Sigmoid colon (tissue), 3 donors: ENCODE measurements at regions not wholly inside any gene's neighbourhood (a gene's known extent, or its start where the extent isn't known, plus 50 kb on each side); places are given as distances from the start of the nearest gene placed in this dataset.

ENCODE experiments used
- POLR2A ChIP-seq, 2 donors: fragments of 450-650 bp; IDR thresholded peaks; one replicate each; pipeline ENCODE4 v1.6.1; 2016; ENCODE audit warnings: antibody characterized with exemption in 2 of 2, mild to moderate bottlenecking in 2 of 2, moderate library complexity in 2 of 2
- TF ChIP-seq, protein P1 (sequence below), 4 experiments: fragments of 450-650 bp in 3 of 4; fragments of 200-600 bp in 1 of 4; IDR thresholded peaks; one replicate each; pipeline ENCODE4 v1.5.1; 2016 to 2019; ENCODE audit warnings: antibody characterized with exemption in 4 of 4, mild to moderate bottlenecking in 3 of 4, moderate library complexity in 2 of 4

- TF ChIP-seq, protein P1, sequence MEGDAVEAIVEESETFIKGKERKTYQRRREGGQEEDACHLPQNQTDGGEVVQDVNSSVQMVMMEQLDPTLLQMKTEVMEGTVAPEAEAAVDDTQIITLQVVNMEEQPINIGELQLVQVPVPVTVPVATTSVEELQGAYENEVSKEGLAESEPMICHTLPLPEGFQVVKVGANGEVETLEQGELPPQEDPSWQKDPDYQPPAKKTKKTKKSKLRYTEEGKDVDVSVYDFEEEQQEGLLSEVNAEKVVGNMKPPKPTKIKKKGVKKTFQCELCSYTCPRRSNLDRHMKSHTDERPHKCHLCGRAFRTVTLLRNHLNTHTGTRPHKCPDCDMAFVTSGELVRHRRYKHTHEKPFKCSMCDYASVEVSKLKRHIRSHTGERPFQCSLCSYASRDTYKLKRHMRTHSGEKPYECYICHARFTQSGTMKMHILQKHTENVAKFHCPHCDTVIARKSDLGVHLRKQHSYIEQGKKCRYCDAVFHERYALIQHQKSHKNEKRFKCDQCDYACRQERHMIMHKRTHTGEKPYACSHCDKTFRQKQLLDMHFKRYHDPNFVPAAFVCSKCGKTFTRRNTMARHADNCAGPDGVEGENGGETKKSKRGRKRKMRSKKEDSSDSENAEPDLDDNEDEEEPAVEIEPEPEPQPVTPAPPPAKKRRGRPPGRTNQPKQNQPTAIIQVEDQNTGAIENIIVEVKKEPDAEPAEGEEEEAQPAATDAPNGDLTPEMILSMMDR (IDR thresholded peaks at IDR 0.05), result no peak
- TF ChIP-seq POLR2A (IDR thresholded peaks at IDR 0.05), result no peak
Measured at GRCh38 chr16:85475233-85475632, 137.9 kb upstream of the GSE1 start.
